ENCODE measurements at regions not wholly inside any gene's neighbourhood (a gene's known extent, or its start where the extent isn't known, plus 50 kb on each side); places are given as distances from the start of the nearest gene placed in this dataset.
"Not testable (repeated sequence)": the region's sequence is repeated elsewhere in the genome, so short reads cannot be mapped to it uniquely, and the experiment has no call there.

DNA sequence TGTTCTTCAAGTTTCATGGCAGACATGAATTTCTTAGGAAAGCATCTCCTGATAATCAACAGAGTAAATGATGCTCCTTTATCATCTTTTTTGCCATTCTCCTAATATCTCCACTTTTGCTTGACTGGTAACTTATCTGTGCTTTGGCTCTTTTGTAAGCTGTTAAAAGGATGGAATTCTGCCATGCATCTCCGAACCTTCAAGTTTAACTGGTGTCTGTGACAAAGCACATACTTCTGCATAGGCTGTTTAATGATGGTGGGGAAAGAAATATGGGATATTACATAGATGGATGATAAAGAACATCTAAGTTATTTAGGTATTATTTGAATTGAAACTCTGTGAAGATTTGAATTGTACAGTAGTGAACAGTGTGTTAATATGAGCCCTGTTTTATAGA lies 866.9 kb upstream of the SLITRK1 start:
- Mint-ChIP-seq H3K4me1 (no peaks in the 10 kb centered on the region), H3K4me3 (no peak overlapping the region), H3K9me3 (no peaks in the 10 kb centered on the region), H3K27ac (no peak overlapping the region), H3K36me3 (no peaks in the 10 kb centered on the region), H3K27me3 (no peaks in the 10 kb centered on the region)
- ATAC-seq (replicated peaks) (no peak), DNase-seq (no peak)

GRCh38 chr13:84745051-84745551 lies 862.8 kb upstream of the SLITRK1 start:
- H3K4me3 Mint-ChIP-seq: no peak overlapping the region
- H3K36me3 Mint-ChIP-seq: no peaks in the 10 kb centered on the region
- H3K27ac Mint-ChIP-seq: no peak overlapping the region
- no peaks in the 10 kb centered on the region for H3K4me1 Mint-ChIP-seq
- no peak for DNase-seq
- H3K27me3 Mint-ChIP-seq: no peaks in the 10 kb centered on the region
- H3K9me3 Mint-ChIP-seq: no peaks in the 10 kb centered on the region
- no peak for ATAC-seq (replicated peaks)

DNA sequence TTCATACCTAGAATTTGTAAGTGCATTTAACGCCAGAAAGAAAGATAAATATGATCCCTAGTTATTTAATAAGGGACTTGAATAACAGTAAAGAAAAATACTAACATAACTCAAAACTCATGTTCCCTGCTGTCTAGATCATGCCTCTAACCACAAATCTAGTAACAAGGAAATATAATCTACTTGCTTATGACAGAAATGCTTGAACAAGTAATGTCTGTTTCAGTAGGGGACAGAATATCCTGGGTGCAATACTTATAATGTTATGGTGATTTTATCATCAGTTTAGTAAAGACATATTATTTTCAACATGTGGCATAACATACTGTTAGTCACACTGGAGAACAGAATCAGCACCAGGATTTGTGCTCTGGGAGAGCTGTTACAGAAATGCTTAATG lies 861.9 kb upstream of the SLITRK1 start:
- H3K9me3 Mint-ChIP-seq: no peaks in the 10 kb centered on the region
- H3K27me3 Mint-ChIP-seq: no peaks in the 10 kb centered on the region
- H3K4me1 Mint-ChIP-seq: no peaks in the 10 kb centered on the region
- DNase-seq (no peak), ATAC-seq (replicated peaks) (no peak)
- no peak overlapping the region for H3K4me3 Mint-ChIP-seq
- no peak overlapping the region for H3K27ac Mint-ChIP-seq
- H3K36me3 Mint-ChIP-seq: no peaks in the 10 kb centered on the region

DNA sequence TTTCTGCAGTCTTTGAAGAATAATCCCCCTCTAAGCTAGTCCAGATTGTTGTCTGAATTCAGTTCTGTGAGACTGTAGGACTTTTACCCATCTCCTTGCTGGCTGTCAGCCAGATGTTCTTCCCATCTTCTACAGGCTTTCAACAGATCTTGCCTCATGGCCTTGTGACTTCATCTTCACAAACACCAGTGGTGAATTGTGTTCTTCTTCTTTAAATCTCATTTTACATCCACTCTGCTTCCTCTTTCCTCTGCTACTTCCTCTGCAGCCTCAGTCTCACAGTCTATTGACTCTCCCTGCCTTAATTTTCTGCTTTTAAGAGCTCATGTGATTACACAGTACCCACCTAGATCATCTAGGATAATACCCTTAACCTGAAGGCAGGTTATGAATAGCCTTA lies 859.0 kb upstream of the SLITRK1 start:
- Mint-ChIP-seq H3K4me3 (no peak overlapping the region), H3K27me3 (no peaks in the 10 kb centered on the region), H3K9me3 (no peaks in the 10 kb centered on the region), H3K36me3 (no peaks in the 10 kb centered on the region), H3K4me1 (no peaks in the 10 kb centered on the region), H3K27ac (no peak overlapping the region)
- DNase-seq (no peak), ATAC-seq (replicated peaks) (no peak)

DNA sequence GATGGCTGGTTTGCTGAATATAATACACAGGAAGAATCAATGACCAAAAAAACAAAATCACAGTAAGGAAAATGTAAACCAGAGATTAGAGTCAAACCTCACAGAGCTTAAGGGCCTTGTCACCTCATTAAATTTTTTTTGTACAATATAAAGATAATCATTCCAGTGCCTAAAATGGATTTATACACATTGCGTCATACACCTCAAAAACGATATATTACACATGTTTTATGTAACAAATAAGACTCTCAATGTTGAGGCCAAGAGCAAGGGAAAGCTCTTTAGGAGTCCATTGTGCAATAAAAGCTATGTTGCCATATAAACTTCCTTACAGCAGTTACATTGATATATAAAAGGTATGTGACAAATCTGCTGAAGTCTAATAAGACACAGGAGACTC lies 856.7 kb upstream of the SLITRK1 start:
- DNase-seq: no peak
- no peaks in the 10 kb centered on the region for H3K9me3 Mint-ChIP-seq
- no peak for ATAC-seq (replicated peaks)
- no peaks in the 10 kb centered on the region for H3K36me3 Mint-ChIP-seq
- H3K4me1 Mint-ChIP-seq: no peaks in the 10 kb centered on the region
- no peaks in the 10 kb centered on the region for H3K27me3 Mint-ChIP-seq
- no peak overlapping the region for H3K27ac Mint-ChIP-seq
- no peak overlapping the region for H3K4me3 Mint-ChIP-seq

- no peaks in the 10 kb centered on the region for H3K4me1 Mint-ChIP-seq
- no peaks in the 10 kb centered on the region for H3K36me3 Mint-ChIP-seq
- ATAC-seq (replicated peaks) (no peak), DNase-seq (no peak)
- no peak overlapping the region for H3K27ac Mint-ChIP-seq
- H3K9me3 Mint-ChIP-seq: no peaks in the 10 kb centered on the region
- no peaks in the 10 kb centered on the region for H3K27me3 Mint-ChIP-seq
- H3K4me3 Mint-ChIP-seq: no peak overlapping the region
These were observed 855.4 kb upstream of the SLITRK1 start for GRCh38 chr13:84737661-84738060.

DNA sequence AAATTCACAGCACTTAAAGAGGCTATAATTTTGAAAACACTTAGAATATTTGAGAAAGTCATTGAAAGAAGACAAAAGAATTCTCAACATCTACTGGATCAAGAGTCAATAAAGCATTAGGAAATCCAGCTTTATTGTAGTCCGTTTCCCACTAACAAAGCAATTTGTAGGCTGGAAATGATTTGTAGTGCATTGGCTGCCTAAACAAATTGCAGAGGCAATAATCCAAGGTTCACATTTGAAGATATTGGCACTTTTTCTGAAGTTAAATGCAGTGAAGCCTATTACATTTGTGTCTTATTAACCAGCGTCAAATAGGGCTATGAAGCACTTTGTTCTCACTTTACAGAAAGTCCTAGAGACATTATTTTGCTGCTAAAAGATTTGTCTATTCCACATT lies 848.1 kb upstream of the SLITRK1 start:
- no peak overlapping the region for H3K27ac Mint-ChIP-seq
- H3K9me3 Mint-ChIP-seq: no peaks in the 10 kb centered on the region
- DNase-seq (no peak), ATAC-seq (replicated peaks) (no peak)
- H3K4me3 Mint-ChIP-seq: no peak overlapping the region
- no peaks in the 10 kb centered on the region for H3K36me3 Mint-ChIP-seq
- no peaks in the 10 kb centered on the region for H3K4me1 Mint-ChIP-seq
- H3K27me3 Mint-ChIP-seq: no peaks in the 10 kb centered on the region

GRCh38 chr13:84705982-84706710 lies 823.9 kb upstream of the SLITRK1 start:
- H3K9me3 Mint-ChIP-seq: no peaks in the 10 kb centered on the region
- no peak overlapping the region for H3K4me3 Mint-ChIP-seq
- no peaks in the 10 kb centered on the region for H3K36me3 Mint-ChIP-seq
- no peak for ATAC-seq (replicated peaks)
- no peaks in the 10 kb centered on the region for H3K27me3 Mint-ChIP-seq
- no peaks in the 10 kb centered on the region for H3K4me1 Mint-ChIP-seq
- H3K27ac Mint-ChIP-seq: no peak overlapping the region
- DNase-seq: no peak

DNA sequence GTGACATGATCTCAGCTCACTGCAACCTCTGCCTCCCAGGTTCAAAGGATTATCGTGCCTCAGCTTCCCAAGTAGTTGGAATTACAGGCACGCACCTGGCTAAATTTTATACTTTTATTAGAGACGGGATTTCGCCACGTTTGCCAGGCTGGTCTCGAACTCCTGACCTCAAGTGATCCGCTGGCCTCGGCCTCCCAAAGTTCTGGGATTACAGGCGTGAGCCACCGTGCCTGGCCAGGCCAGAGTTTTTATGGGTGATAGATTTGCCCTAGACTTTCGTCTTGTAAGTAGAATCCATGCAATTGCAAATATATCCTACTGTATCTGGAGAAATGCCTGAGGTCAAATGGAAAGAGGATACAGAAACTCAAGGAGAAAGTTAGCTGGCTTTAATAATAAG lies 819.9 kb upstream of the SLITRK1 start:
- Mint-ChIP-seq H3K36me3 (no peaks in the 10 kb centered on the region), H3K9me3 (no peaks in the 10 kb centered on the region), H3K4me3 (no peak overlapping the region), H3K27ac (no peak overlapping the region), H3K4me1 (no peaks in the 10 kb centered on the region), H3K27me3 (no peaks in the 10 kb centered on the region)
- ATAC-seq (replicated peaks): no peak
- DNase-seq: no peak

DNA sequence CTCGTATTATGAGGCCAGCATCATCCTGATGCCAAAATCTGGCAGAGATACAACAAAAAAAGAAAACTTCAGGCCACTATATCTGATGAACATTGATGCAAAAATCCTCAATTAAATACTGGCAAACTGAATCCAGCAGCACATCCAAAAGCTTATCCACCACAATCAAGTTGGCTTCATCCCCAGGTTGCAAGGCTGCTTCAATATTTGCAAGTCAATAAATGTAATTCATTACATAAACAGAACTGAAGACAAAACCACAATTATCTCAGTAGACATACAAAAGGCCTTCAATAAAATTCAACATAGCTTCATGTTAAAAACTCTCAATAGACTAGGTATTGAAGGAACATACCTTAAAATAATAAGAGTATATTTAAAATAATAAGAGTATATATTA lies 815.3 kb upstream of the SLITRK1 start:
- not testable (repeated sequence) for DNase-seq; H3K4me3 Mint-ChIP-seq; H3K27ac Mint-ChIP-seq; H3K4me1 Mint-ChIP-seq; H3K36me3 Mint-ChIP-seq; ATAC-seq (replicated peaks); H3K27me3 Mint-ChIP-seq
- H3K9me3 Mint-ChIP-seq: peaks cover 0 to 12% of the 10 kb centered on the region in 2 donors

- ATAC-seq (replicated peaks) (no peak), DNase-seq (no peak)
- H3K4me1 Mint-ChIP-seq: no peaks in the 10 kb centered on the region
- H3K27me3 Mint-ChIP-seq: no peaks in the 10 kb centered on the region
- H3K27ac Mint-ChIP-seq: no peak overlapping the region
- no peaks in the 10 kb centered on the region for H3K36me3 Mint-ChIP-seq
- H3K9me3 Mint-ChIP-seq: peaks cover 0 to 1% of the 10 kb centered on the region in 2 donors
- H3K4me3 Mint-ChIP-seq: no peak overlapping the region
These were observed 804.7 kb upstream of the SLITRK1 start for GRCh38 chr13:84686973-84687372.

DNA sequence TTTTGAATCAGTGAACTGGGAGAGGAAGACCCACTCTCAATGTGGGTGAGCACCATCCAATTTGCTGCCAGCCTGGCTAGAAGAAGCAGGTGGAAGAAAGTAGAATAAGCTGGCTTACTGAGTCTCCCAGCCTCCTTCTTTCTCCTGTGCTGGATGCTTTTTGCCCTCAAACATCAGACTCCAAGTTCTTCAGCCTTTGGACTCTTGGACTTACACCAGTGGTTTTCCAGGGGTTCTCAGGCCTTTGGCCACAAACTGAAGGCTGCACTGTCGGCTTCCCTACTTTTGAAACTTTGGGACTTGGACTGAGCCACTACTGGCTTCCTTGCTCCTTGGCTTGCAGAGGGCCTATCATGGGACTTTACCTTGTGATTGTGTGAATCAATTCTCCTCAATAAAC lies 804.2 kb upstream of the SLITRK1 start:
- H3K27me3 Mint-ChIP-seq: no peaks in the 10 kb centered on the region
- ATAC-seq (replicated peaks) (no peak), DNase-seq (no peak)
- no peaks in the 10 kb centered on the region for H3K4me1 Mint-ChIP-seq
- H3K27ac Mint-ChIP-seq: no peak overlapping the region
- no peaks in the 10 kb centered on the region for H3K36me3 Mint-ChIP-seq
- no peaks in the 10 kb centered on the region for H3K9me3 Mint-ChIP-seq
- no peak overlapping the region for H3K4me3 Mint-ChIP-seq

- no peak for ATAC-seq (replicated peaks)
- DNase-seq: no peak
- Mint-ChIP-seq H3K9me3 (no peaks in the 10 kb centered on the region), H3K27ac (no peak overlapping the region), H3K36me3 (no peaks in the 10 kb centered on the region), H3K4me1 (no peaks in the 10 kb centered on the region), H3K4me3 (no peak overlapping the region), H3K27me3 (no peaks in the 10 kb centered on the region)
These were observed 802.5 kb upstream of the SLITRK1 start for GRCh38 chr13:84684804-84685203.

- H3K27ac Mint-ChIP-seq: no peak overlapping the region
- no peaks in the 10 kb centered on the region for H3K4me1 Mint-ChIP-seq
- no peaks in the 10 kb centered on the region for H3K27me3 Mint-ChIP-seq
- no peak for DNase-seq
- H3K9me3 Mint-ChIP-seq: no peaks in the 10 kb centered on the region
- no peak overlapping the region for H3K4me3 Mint-ChIP-seq
- no peak for ATAC-seq (replicated peaks)
- H3K36me3 Mint-ChIP-seq: no peaks in the 10 kb centered on the region
These were observed 801.9 kb upstream of the SLITRK1 start for GRCh38 chr13:84684048-84684662.

DNA sequence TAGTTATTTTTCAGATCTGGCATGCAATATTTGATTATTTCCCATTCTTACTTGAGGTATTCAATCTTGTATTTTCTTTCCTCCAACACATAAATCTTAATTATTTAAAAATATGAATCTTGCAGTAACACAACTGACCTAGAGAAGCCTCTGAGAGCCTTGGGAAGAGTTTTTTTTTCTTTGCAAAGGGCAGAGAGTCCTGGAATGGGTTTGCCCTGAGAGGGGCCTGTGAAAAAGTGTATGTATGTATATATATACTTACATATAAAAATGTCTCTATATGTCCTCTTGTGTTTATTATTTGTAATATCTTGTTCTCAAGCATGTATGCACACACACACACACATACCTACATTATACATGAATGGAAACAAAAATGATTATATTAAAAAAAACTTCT lies 801.2 kb upstream of the SLITRK1 start:
- no peak overlapping the region for H3K4me3 Mint-ChIP-seq
- no peaks in the 10 kb centered on the region for H3K36me3 Mint-ChIP-seq
- H3K9me3 Mint-ChIP-seq: no peaks in the 10 kb centered on the region
- no peaks in the 10 kb centered on the region for H3K27me3 Mint-ChIP-seq
- no peak for ATAC-seq (replicated peaks)
- H3K4me1 Mint-ChIP-seq: no peaks in the 10 kb centered on the region
- no peak overlapping the region for H3K27ac Mint-ChIP-seq
- no peak for DNase-seq

Measured in stimulated activated naive B cell treated with anti-CD40 and anti-IgM and Interleukin-4, amounts not matched to agents 10 μg/mL and 1 μg/mL and 100 μg/mL, for 72 hours (primary cell).